Type B pancreatic cell (in vitro differentiated cells): ENCODE measurements at regions not wholly inside any gene's neighbourhood (a gene's known extent, or its start where the extent isn't known, plus 50 kb on each side); places are given as distances from the start of the nearest gene placed in this dataset.

Source experiments
- DNase-seq: peaks from one replicate; pipeline ENCODE4 v3.0.0; 2021; ENCODE audit warnings: mixed read lengths; ENCODE audit not compliant: unreplicated experiment; ENCODE audit errors: extremely low spot score
- H3K27ac Mint-ChIP-seq: 2 replicates; pipeline ENCODE4 v1.8.0; 2021; ENCODE audit warnings: mild to moderate bottlenecking, mixed read lengths
- H3K27me3 Mint-ChIP-seq: 2 replicates; pipeline ENCODE4 v1.8.0; 2021; ENCODE audit warnings: mixed read lengths
- H3K36me3 Mint-ChIP-seq: 2 replicates; pipeline ENCODE4 v1.8.0; 2021; ENCODE audit warnings: mixed read lengths
- H3K4me1 Mint-ChIP-seq: one replicate; pipeline ENCODE4 v1.8.0; 2021; ENCODE audit warnings: mixed read lengths; ENCODE audit not compliant: unreplicated experiment
- H3K4me3 Mint-ChIP-seq: 2 replicates; pipeline ENCODE4 v1.8.0; 2021; ENCODE audit warnings: mild to moderate bottlenecking, mixed read lengths
- H3K9me3 Mint-ChIP-seq: 2 replicates; pipeline ENCODE4 v1.8.0; 2021; ENCODE audit warnings: mixed read lengths
- CTCF ChIP-seq: fragments of 200-600 bp; sonication (generic); conservative IDR thresholded peaks from 2 replicates; pipeline ENCODE4 v1.5.0; 2021; ENCODE audit warnings: antibody characterized with exemption, mild to moderate bottlenecking

DNA sequence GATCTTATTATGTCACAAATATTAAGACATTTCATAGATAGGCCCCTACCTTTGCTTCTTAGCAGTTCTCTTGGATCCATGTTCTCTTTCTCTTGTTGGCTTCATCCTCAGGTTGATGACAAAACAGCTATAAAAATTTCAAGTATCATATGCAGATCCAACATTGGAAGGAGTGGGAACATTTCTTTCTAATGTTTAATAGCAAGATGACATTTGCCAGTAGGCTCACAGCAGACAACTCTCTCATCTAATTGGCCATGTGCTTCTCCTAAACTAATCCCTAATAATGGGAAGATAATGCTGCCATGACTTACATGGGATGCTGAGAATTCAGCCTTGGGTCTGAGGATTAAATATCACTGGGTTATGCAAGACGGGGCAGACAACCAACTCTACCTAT lies 485.5 kb upstream of the SEMA6A start:
- Mint-ChIP-seq H3K27me3 (no peaks in the 10 kb centered on the region), H3K27ac (no peak overlapping the region), H3K36me3 (no peaks in the 10 kb centered on the region), H3K9me3 (no peaks in the 10 kb centered on the region), H3K4me1 (no peaks in the 10 kb centered on the region), H3K4me3 (no peak overlapping the region)
- no peak for TF ChIP-seq CTCF
- DNase-seq: no peak

GRCh38 chr5:117058740-117059139 lies 484.1 kb upstream of the SEMA6A start:
- Mint-ChIP-seq H3K36me3 (no peaks in the 10 kb centered on the region), H3K4me1 (peaks cover 5% of the 10 kb centered on the region), H3K27me3 (no peaks in the 10 kb centered on the region), H3K27ac (no peak overlapping the region), H3K4me3 (no peak overlapping the region), H3K9me3 (no peaks in the 10 kb centered on the region)
- DNase-seq: no peak
- TF ChIP-seq CTCF: no peak

DNA sequence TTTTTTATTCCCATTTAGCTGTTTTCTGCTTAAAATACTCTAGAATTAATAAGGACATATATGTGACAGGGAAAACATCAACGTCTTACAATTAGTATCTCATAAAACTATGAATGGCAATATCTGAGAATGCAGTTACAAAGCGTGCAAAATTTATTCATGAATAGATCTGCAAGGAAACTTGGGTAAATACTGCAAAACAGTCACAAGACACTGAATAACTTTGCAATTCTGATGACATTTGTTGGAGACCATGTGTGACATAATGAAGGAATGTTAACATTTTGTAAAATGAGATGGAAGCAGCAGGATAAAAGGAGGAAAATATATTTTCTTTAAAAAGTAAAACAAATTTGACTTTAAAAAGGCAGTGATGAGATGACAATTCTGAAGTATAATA lies 480.9 kb upstream of the SEMA6A start:
- Mint-ChIP-seq H3K27me3 (no peaks in the 10 kb centered on the region), H3K9me3 (peaks cover 6% of the 10 kb centered on the region), H3K4me1 (peaks cover 5% of the 10 kb centered on the region), H3K4me3 (no peak overlapping the region), H3K27ac (no peak overlapping the region), H3K36me3 (no peaks in the 10 kb centered on the region)
- DNase-seq: no peak
- no peak for TF ChIP-seq CTCF

DNA sequence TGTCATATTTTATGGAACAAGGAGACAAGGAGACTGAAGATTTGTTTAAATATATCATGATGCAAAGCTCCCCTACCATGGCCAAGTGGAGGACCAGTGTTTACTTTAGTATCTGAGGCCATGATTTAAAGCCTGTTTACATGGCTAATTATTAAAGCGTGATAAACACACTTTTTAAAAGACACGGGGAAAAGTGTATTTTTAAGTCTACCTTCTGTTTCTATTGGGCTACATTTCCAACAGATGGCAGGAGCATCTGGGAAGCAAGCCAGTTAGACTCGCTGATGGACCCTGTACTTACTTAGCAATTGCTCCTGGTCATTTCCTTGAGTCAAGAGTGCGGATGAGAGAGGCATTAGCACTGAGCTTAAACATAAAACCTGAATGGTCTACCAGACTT lies 480.3 kb upstream of the SEMA6A start:
- no peak for TF ChIP-seq CTCF
- H3K4me1 Mint-ChIP-seq: peaks cover 5% of the 10 kb centered on the region
- H3K27ac Mint-ChIP-seq: no peak overlapping the region
- no peak for DNase-seq
- H3K36me3 Mint-ChIP-seq: no peaks in the 10 kb centered on the region
- no peak overlapping the region for H3K4me3 Mint-ChIP-seq
- no peaks in the 10 kb centered on the region for H3K27me3 Mint-ChIP-seq
- peaks cover 10% of the 10 kb centered on the region for H3K9me3 Mint-ChIP-seq

DNA sequence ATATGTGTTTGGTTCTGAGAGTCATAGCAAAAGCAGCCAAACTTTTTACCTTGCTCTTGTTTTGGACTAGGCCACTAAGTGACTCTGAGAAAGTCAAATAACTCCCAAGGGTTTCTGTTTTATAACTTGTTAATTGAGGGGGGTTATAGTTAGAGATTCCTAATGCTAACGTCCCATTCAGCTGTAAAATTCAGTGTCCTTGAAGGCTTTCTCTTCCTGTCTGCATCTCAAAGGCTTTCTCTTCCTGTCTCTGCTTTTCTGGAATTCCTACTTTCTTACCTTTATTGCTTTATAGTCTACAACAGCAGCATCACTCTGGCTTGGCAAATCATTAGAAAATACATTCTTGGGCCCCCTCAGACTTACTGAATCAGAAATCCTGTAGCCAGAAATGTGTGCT lies 479.5 kb upstream of the SEMA6A start:
- no peaks in the 10 kb centered on the region for H3K27me3 Mint-ChIP-seq
- TF ChIP-seq CTCF: no peak
- H3K27ac Mint-ChIP-seq: no peak overlapping the region
- peaks cover 5% of the 10 kb centered on the region for H3K4me1 Mint-ChIP-seq
- no peak for DNase-seq
- no peak overlapping the region for H3K4me3 Mint-ChIP-seq
- no peaks in the 10 kb centered on the region for H3K36me3 Mint-ChIP-seq
- peaks cover 10% of the 10 kb centered on the region for H3K9me3 Mint-ChIP-seq

DNA sequence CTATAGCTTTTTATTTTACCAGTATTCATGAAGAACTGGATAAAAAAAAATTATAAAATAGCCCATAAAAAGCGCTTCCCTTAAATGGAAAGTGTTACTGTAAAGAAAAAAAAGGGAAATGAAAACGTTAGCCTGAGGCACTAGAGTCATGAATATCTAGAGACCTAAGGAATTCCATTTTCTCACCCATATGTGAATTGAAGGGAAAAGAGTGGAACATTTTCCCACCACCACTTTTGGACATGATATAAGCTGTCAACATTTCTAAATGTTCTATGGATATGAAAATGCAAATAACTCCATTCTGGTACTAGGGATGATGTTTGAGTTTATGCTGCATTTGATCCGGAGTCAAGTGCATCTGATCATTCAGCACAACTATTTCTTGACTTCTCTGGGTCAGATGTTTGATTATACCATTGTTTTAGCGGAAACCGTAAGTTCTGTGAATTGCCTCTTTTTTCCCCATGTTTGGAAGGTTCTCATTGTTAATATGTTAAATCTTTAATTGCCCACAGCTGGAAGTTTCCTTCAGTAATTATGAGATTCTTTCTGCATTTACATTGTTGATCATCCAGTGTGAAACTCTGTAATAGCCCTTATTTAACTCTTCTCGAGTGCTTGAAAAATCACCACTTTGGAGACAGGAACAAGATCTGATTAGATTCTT lies 467.4 kb upstream of the SEMA6A start:
- peaks cover 8% of the 10 kb centered on the region for H3K9me3 Mint-ChIP-seq
- H3K36me3 Mint-ChIP-seq: no peaks in the 10 kb centered on the region
- H3K4me3 Mint-ChIP-seq: no peak overlapping the region
- no peaks in the 10 kb centered on the region for H3K4me1 Mint-ChIP-seq
- TF ChIP-seq CTCF: no peak
- DNase-seq: no peak
- H3K27ac Mint-ChIP-seq: no peak overlapping the region
- H3K27me3 Mint-ChIP-seq: peaks cover 3% of the 10 kb centered on the region
